H1 (cell line): ENCODE measurements at regions not wholly inside any gene's neighbourhood (a gene's known extent, or its start where the extent isn't known, plus 50 kb on each side); places are given as distances from the start of the nearest gene placed in this dataset.

Experiments
- CTCF ChIA-PET: fragments of 300-600 bp; sonication (Branson Sonifier 250); formaldehyde crosslinking; loops from one replicate; lab custom pipeline; 2021; ENCODE audit not compliant: partially characterized antibody; lab: Charles Lee
- POLR2A ChIA-PET: fragments of 300-600 bp; sonication (Branson Sonifier 250); formaldehyde crosslinking; loops from one replicate; lab custom pipeline; 2021; ENCODE audit warnings: inconsistent platforms; ENCODE audit not compliant: partially characterized antibody; lab: Charles Lee
- DNase-seq, 2 experiments: peaks; one replicate each; pipeline versions ENCODE4 v3.0.0 to v3.0.0-alpha.2; 2010 to 2022; ENCODE audit warnings: low spot score in 2 of 2, low read depth in 1 of 2, mixed read lengths in 1 of 2
- FAIRE-seq: peaks from 2 replicates; lab custom pipeline; 2011; peaks lifted over from hg19 to GRCh38; lab: Jason Lieb, UNC
- H2AFZ ChIP-seq: 2 replicates; pipeline ENCODE4 v1.8.1; 2012; ENCODE audit warnings: low read length, inconsistent platforms
- H2AK5ac ChIP-seq: 2 replicates; pipeline ENCODE4 v1.6.1; 2013; ENCODE audit warnings: low read depth, low read length
- H2BK120ac ChIP-seq: replicated peaks from 2 replicates; pipeline ENCODE3; 2013; ENCODE audit warnings: low read depth, low read length, inconsistent platforms
- H2BK12ac ChIP-seq: 2 replicates; pipeline ENCODE4 v1.6.1; 2013; ENCODE audit warnings: low read depth, low read length
- H2BK15ac ChIP-seq: 2 replicates; pipeline ENCODE4 v1.6.1; 2013; ENCODE audit warnings: low read length
- H2BK20ac ChIP-seq: 2 replicates; pipeline ENCODE4 v1.6.1; 2013; ENCODE audit warnings: low read length
- H2BK5ac ChIP-seq: 2 replicates; pipeline ENCODE4 v1.6.1; 2013; ENCODE audit warnings: low read depth, low read length
- H3K14ac ChIP-seq: 2 replicates; pipeline ENCODE4 v1.6.1; 2013; ENCODE audit warnings: inconsistent platforms; ENCODE audit not compliant: insufficient read length
- H3K18ac ChIP-seq: 2 replicates; pipeline ENCODE4 v1.6.1; 2013; ENCODE audit warnings: low read length; ENCODE audit errors: extremely low read depth
- H3K23ac ChIP-seq: 2 replicates; pipeline ENCODE4 v1.6.1; 2013; ENCODE audit warnings: inconsistent platforms; ENCODE audit not compliant: insufficient read length
- H3K23me2 ChIP-seq: 2 replicates; pipeline ENCODE4 v1.6.1; 2013; ENCODE audit warnings: low read depth, low read length
- H3K27ac ChIP-seq: 2 replicates; pipeline ENCODE4 v1.6.1; 2011; ENCODE audit warnings: low read depth, low read length, inconsistent platforms
- H3K27me3 ChIP-seq, 4 experiments: replicated peaks in 1 of 4; 1 replicate in 1 of 4; 2 replicates in 3 of 4; pipeline versions ENCODE4 v1.6.1 to v1.8.1; 2011 to 2013; ENCODE audit warnings: low read length in 3 of 4, mild to moderate bottlenecking in 3 of 4, inconsistent platforms in 2 of 4, mixed read lengths in 2 of 4, moderate library complexity in 1 of 4; ENCODE audit not compliant: control insufficient read depth in 3 of 4, insufficient read depth in 3 of 4; ENCODE audit errors: extremely low read depth in 1 of 4
- H3K36me3 ChIP-seq, 4 experiments: 2 replicates each; pipeline versions ENCODE4 v1.6.1 to v1.8.1; 2011 to 2013; ENCODE audit warnings: mild to moderate bottlenecking in 4 of 4, low read length in 3 of 4, moderate library complexity in 2 of 4, control low read depth in 1 of 4, inconsistent platforms in 1 of 4; ENCODE audit not compliant: insufficient read depth in 4 of 4, control insufficient read depth in 2 of 4
- H3K4ac ChIP-seq: replicated peaks from 2 replicates; pipeline ENCODE3; 2013; ENCODE audit warnings: low read length, low read depth, mixed read lengths, inconsistent platforms; ENCODE audit not compliant: insufficient read length
- H3K4me1 ChIP-seq, 4 experiments: replicated peaks in 1 of 4; 1 replicate in 1 of 4; 2 replicates in 3 of 4; pipeline versions ENCODE4 v1.6.1 to v1.8.1; 2011 to 2013; ENCODE audit warnings: low read length in 3 of 4, inconsistent platforms in 2 of 4, mixed read lengths in 1 of 4; ENCODE audit not compliant: insufficient read depth in 4 of 4, control insufficient read depth in 3 of 4
- H3K4me2 ChIP-seq, 2 experiments: 2 replicates each; pipeline versions ENCODE4 v1.6.1 to v1.8.1; 2011 to 2013; ENCODE audit warnings: low read depth in 2 of 2, low read length in 2 of 2, control low read depth in 1 of 2, inconsistent platforms in 1 of 2, mild to moderate bottlenecking in 1 of 2; ENCODE audit not compliant: insufficient read depth in 1 of 2
- H3K4me3 ChIP-seq, 4 experiments: fragments of 200-600, 300-600 bp in 1 of 4; sonication (generic), shearing (Covaris generic), sonication (Bioruptor Twin) in 1 of 4; 2 replicates each; pipeline versions ENCODE4 v1.5.1 to v1.8.1; 2011 to 2016; ENCODE audit warnings: low read length in 4 of 4, low read depth in 3 of 4, control low read depth in 2 of 4, inconsistent platforms in 2 of 4, mild to moderate bottlenecking in 2 of 4, mixed read lengths in 1 of 4, moderate library complexity in 1 of 4; ENCODE audit not compliant: insufficient read depth in 2 of 4; ENCODE audit errors: extremely low read depth in 1 of 4
- H3K56ac ChIP-seq: replicated peaks from 2 replicates; pipeline ENCODE3; 2013; ENCODE audit warnings: low read depth, mild to moderate bottlenecking, mixed read lengths, low read length, inconsistent platforms; ENCODE audit not compliant: insufficient read length
- H3K79me1 ChIP-seq: 2 replicates; pipeline ENCODE4 v1.6.1; 2013; ENCODE audit warnings: low read depth, low read length, control low read depth
- H3K79me2 ChIP-seq, 2 experiments: 2 replicates each; pipeline versions ENCODE4 v1.6.1 to v1.8.1; 2012 to 2013; ENCODE audit warnings: low read length in 2 of 2, mild to moderate bottlenecking in 2 of 2, inconsistent platforms in 1 of 2; ENCODE audit not compliant: insufficient read depth in 2 of 2, control insufficient read depth in 1 of 2
- H3K9ac ChIP-seq, 4 experiments: replicated peaks in 1 of 4; 1 replicate in 1 of 4; 2 replicates in 3 of 4; pipeline versions ENCODE4 v1.6.1 to v1.8.1; 2011 to 2013; ENCODE audit warnings: low read depth in 3 of 4, low read length in 3 of 4, control low read depth in 2 of 4, mild to moderate bottlenecking in 2 of 4, moderate library complexity in 2 of 4, inconsistent platforms in 1 of 4; ENCODE audit errors: extremely low read depth in 1 of 4
- H3K9me3 ChIP-seq, 2 experiments: 2 replicates each; pipeline versions ENCODE4 v1.6.1 to v1.8.1; 2012 to 2013; ENCODE audit warnings: mild to moderate bottlenecking in 2 of 2, moderate library complexity in 2 of 2, control low read depth in 1 of 2, inconsistent platforms in 1 of 2, low read depth in 1 of 2, low read length in 1 of 2, mixed read lengths in 1 of 2; ENCODE audit not compliant: insufficient read depth in 2 of 2
- H4K20me1 ChIP-seq, 2 experiments: replicated peaks in 1 of 2; 2 replicates each; pipeline versions ENCODE3 to v1.8.1; 2011 to 2013; ENCODE audit warnings: inconsistent platforms in 2 of 2, low read length in 2 of 2, mild to moderate bottlenecking in 1 of 2; ENCODE audit not compliant: insufficient read depth in 2 of 2, control insufficient read depth in 1 of 2
- H4K5ac ChIP-seq: 2 replicates; pipeline ENCODE4 v1.6.1; 2013; ENCODE audit warnings: low read length, low read depth, mixed read lengths, inconsistent platforms; ENCODE audit not compliant: insufficient read length
- H4K8ac ChIP-seq: 2 replicates; pipeline ENCODE4 v1.8.0; 2013; ENCODE audit warnings: mild to moderate bottlenecking, moderate library complexity, low read length, inconsistent platforms; ENCODE audit not compliant: insufficient read depth; ENCODE audit errors: extremely low read depth
- H4K91ac ChIP-seq: replicated peaks from 2 replicates; pipeline ENCODE3; 2013; ENCODE audit warnings: low read length, mixed read lengths, inconsistent platforms; ENCODE audit not compliant: insufficient read length
- ASH2L ChIP-seq: fragments of 200-600, 300-600 bp; sonication (generic); IDR thresholded peaks from one replicate; pipeline ENCODE4 v1.7.1; 2017; ENCODE audit warnings: low read length
- BCL11A ChIP-seq, 2 experiments: IDR thresholded peaks; one replicate each; pipeline ENCODE4 v1.6.1; 2011; ENCODE audit warnings: low read depth in 2 of 2, low read length in 2 of 2, mild to moderate bottlenecking in 2 of 2
- CBX5 ChIP-seq: fragments of 300-800, 300-1000 bp; sonication (generic); IDR thresholded peaks from 2 replicates; pipeline ENCODE4 v1.7.1; 2016; ENCODE audit warnings: antibody characterized with exemption, low read length, low read depth
- CHD1 ChIP-seq: IDR thresholded peaks from 2 replicates; pipeline ENCODE4 v1.6.1; 2012; ENCODE audit warnings: low read depth, low read length, improper control_type of control experiment
- FOSL1 ChIP-seq: IDR thresholded peaks from 2 replicates; pipeline ENCODE4 v1.6.1; 2011; ENCODE audit warnings: mild to moderate bottlenecking, low read depth, low read length, moderate library complexity; ENCODE audit not compliant: insufficient read depth
- JUND ChIP-seq: IDR thresholded peaks from 2 replicates; pipeline ENCODE4 v1.6.1; 2011; ENCODE audit warnings: mild to moderate bottlenecking, improper control_type of control experiment, low read length
- KDM4A ChIP-seq: IDR thresholded peaks from one replicate; pipeline ENCODE4 v1.7.1; 2012; ENCODE audit warnings: low read depth, mild to moderate bottlenecking, moderate library complexity, low read length, inconsistent platforms; ENCODE audit not compliant: severe bottlenecking
- PHF8 ChIP-seq: fragments of 200-600 bp; sonication (generic); conservative IDR thresholded peaks from 2 replicates; pipeline ENCODE4 v1.7.1; 2012; ENCODE audit warnings: low read depth, mild to moderate bottlenecking, inconsistent platforms, low read length, moderate library complexity
- RXRA ChIP-seq: IDR thresholded peaks from 2 replicates; pipeline ENCODE4 v1.6.1; 2011; ENCODE audit warnings: low read depth, mild to moderate bottlenecking, low read length, moderate library complexity; ENCODE audit not compliant: insufficient read depth
- SP1 ChIP-seq: IDR thresholded peaks from 2 replicates; pipeline ENCODE4 v1.6.1; 2011; ENCODE audit warnings: low read depth, low read length
- SRF ChIP-seq: IDR thresholded peaks from 2 replicates; pipeline ENCODE4 v1.6.1; 2011; ENCODE audit warnings: mild to moderate bottlenecking, low read depth, low read length, moderate library complexity
- YY1 ChIP-seq: IDR thresholded peaks from 2 replicates; pipeline ENCODE4 v1.6.1; 2011; ENCODE audit warnings: low read depth, mild to moderate bottlenecking, low read length
- WGBS, 2 experiments: shearing (Covaris generic) in 1 of 2; methylation state at CpG; one replicate each; pipeline versions ENCODE4 v1.1.6 to v1.1.7; 2013 to 2015; ENCODE audit warnings: low lambda C conversion rate in 2 of 2, mixed read lengths in 2 of 2, inconsistent platforms in 1 of 2, low coverage in 1 of 2, missing lambda C conversion rate in 1 of 2; ENCODE audit not compliant: insufficient replicate concordance in 2 of 2, insufficient coverage in 1 of 2, insufficient read length in 1 of 2; ENCODE audit errors: extremely low coverage in 1 of 2, missing lambda C conversion rate in 1 of 2; 5-methylcytosine and 5-hydroxymethylcytosine counted together
- TF ChIP-seq, protein P1 (sequence below): IDR thresholded peaks from 2 replicates; pipeline ENCODE4 v1.6.1; 2012; ENCODE audit warnings: inconsistent platforms

DNA sequence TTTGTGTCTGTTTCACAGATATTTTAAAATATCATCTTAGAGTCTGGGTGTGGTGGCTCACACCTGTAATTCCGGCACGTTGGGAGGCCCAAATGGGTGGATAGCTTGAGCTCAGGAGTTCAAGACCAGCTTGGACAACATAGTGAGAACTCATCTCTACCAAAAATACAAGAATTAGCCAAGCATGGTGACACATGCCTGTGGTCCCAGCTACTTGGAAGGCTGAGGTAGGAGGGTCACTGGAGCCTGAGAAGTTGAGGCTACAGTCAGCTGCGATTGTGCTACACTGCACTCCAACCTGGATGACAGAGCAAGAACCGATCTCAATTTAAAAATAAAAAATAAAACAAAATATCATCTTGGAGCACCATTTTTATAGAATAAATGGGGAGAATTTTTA lies 1247.6 kb upstream of the MIR17HG start:
- DNase-seq, result no peak
- no peak for FAIRE-seq
- Histone ChIP-seq H3K4me2 (no peak overlapping the region), H3K4ac (no peak overlapping the region), H3K27me3 (no peaks in the 10 kb centered on the region), H3K4me3 (no peak overlapping the region), H2BK5ac (no peak overlapping the region), H3K14ac (no peak overlapping the region), H3K23ac (no peak overlapping the region), H3K79me2 (no peaks in the 10 kb centered on the region), H2AFZ (no peak overlapping the region), H3K18ac (no peak overlapping the region), H3K9me3 (no peaks in the 10 kb centered on the region), H3K36me3 (no peaks in the 10 kb centered on the region), H4K91ac (no peak overlapping the region), H3K9ac (no peak overlapping the region), H3K79me1 (no peaks in the 10 kb centered on the region), H2BK12ac (no peak overlapping the region), H2BK120ac (no peak overlapping the region), H4K20me1 (no peaks in the 10 kb centered on the region), H3K23me2 (no peaks in the 10 kb centered on the region), H2BK20ac (no peak overlapping the region), H3K27ac (no peak overlapping the region), H4K8ac (no peak overlapping the region), H2BK15ac (no peak overlapping the region), H3K56ac (no peak overlapping the region), H2AK5ac (no peak overlapping the region), H3K4me1 (peaks cover 0 to 2% (median 0%) of the 10 kb centered on the region in 4 experiments; a peak in 1 of 7 replicates), H4K5ac (no peak overlapping the region)
- CTCF ChIA-PET, result no interaction called here
- POLR2A ChIA-PET, result no interaction called here
- WGBS, 2 experiments, result 96% methylated on average over 4 of the region's 4 CpGs; no CpG with 5 or more reads in 1 of the 2 experiments
- TF ChIP-seq KDM4A (no peak), SRF (no peak), SP1 (no peak), PHF8 (no peak), CHD1 (no peak), BCL11A (IDR thresholded peaks at IDR 0.05; ENCODE audit: low read depth in 2 of 2, low read length in 2 of 2) (no peak), CBX5 (no peak), FOSL1 (no peak), RXRA (no peak), JUND (no peak), YY1 (no peak), ASH2L (no peak)
- TF ChIP-seq, protein P1, sequence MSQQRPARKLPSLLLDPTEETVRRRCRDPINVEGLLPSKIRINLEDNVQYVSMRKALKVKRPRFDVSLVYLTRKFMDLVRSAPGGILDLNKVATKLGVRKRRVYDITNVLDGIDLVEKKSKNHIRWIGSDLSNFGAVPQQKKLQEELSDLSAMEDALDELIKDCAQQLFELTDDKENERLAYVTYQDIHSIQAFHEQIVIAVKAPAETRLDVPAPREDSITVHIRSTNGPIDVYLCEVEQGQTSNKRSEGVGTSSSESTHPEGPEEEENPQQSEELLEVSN, result no peak
